SU-DHL-6 (cell line): ENCODE measurements at regions not wholly inside any gene's neighbourhood (a gene's known extent, or its start where the extent isn't known, plus 50 kb on each side); places are given as distances from the start of the nearest gene placed in this dataset.

Experiments used
- H2AFZ ChIP-seq: fragments of 200-600 bp; sonication (generic); 2 replicates; pipeline ENCODE4 v1.6.1; 2014; ENCODE audit warnings: low read depth, mild to moderate bottlenecking, moderate library complexity, mixed read lengths, antibody characterized with exemption, low read length; ENCODE audit not compliant: severe bottlenecking
- H3F3A ChIP-seq: fragments of 200-600 bp; shearing (Covaris generic); 2 replicates; pipeline ENCODE4 v1.6.0; 2016; ENCODE audit warnings: antibody characterized with exemption, mild to moderate bottlenecking; ENCODE audit not compliant: insufficient read depth
- H3K27ac ChIP-seq: fragments of 200-600 bp; sonication (generic); 2 replicates; pipeline ENCODE4 v1.5.1; 2016; ENCODE audit warnings: low read depth, mild to moderate bottlenecking, low read length, moderate library complexity, mixed read lengths
- H3K27me3 ChIP-seq: fragments of 200-600 bp; sonication (generic), shearing (Covaris generic); 2 replicates; pipeline ENCODE4 v1.6.0; 2014; ENCODE audit warnings: mild to moderate bottlenecking, low read length
- H3K36me3 ChIP-seq: fragments of 200-600 bp; sonication (generic); 2 replicates; pipeline ENCODE4 v1.6.1; 2014; ENCODE audit warnings: mild to moderate bottlenecking, low read length, mixed read lengths
- H3K4me2 ChIP-seq: fragments of 300-600, 200-600 bp; shearing (Covaris generic), sonication (generic); 2 replicates; pipeline ENCODE4 v1.6.0; 2014; ENCODE audit warnings: low read length, low read depth, mild to moderate bottlenecking; ENCODE audit not compliant: poor library complexity, severe bottlenecking
- H3K4me3 ChIP-seq: fragments of 200-600 bp; sonication (generic); 2 replicates; pipeline ENCODE4 v1.5.1; 2014; ENCODE audit warnings: antibody characterized with exemption, low read length, mild to moderate bottlenecking, mixed read lengths; ENCODE audit not compliant: insufficient read depth, poor library complexity, severe bottlenecking
- H3K79me2 ChIP-seq: fragments of 200-600 bp; sonication (generic); 2 replicates; pipeline ENCODE4 v1.6.1; 2014; ENCODE audit warnings: mild to moderate bottlenecking, low read length, moderate library complexity; ENCODE audit not compliant: insufficient read depth
- H3K9ac ChIP-seq: fragments of 200-600 bp; sonication (generic); 2 replicates; pipeline ENCODE4 v1.7.0; 2014; ENCODE audit warnings: mild to moderate bottlenecking, low read length
- H3K9me2 ChIP-seq: fragments of 200-600 bp; sonication (generic); replicated peaks from 2 replicates; pipeline ENCODE4 v1.6.1; 2014; ENCODE audit warnings: low read length; ENCODE audit not compliant: insufficient read depth
- H3K9me3 ChIP-seq: fragments of 200-600 bp; sonication (generic); 2 replicates; pipeline ENCODE4 v1.6.1; 2014; ENCODE audit warnings: low read length, mixed read lengths; ENCODE audit not compliant: insufficient read depth
- H4K20me1 ChIP-seq: fragments of 200-600 bp; sonication (generic); 2 replicates; pipeline ENCODE4 v1.6.1; 2014; ENCODE audit warnings: low read depth, mild to moderate bottlenecking, antibody characterized with exemption, low read length, moderate library complexity, mixed read lengths
- CTCF ChIP-seq: fragments of 200-600 bp; sonication (generic); IDR thresholded peaks from one replicate; pipeline ENCODE4 v1.5.1; 2017; ENCODE audit warnings: antibody characterized with exemption, mild to moderate bottlenecking, low read length, moderate library complexity; ENCODE audit not compliant: insufficient read depth, poor library complexity, severe bottlenecking
- EZH2phosphoT487 ChIP-seq: fragments of 200-600 bp; sonication (generic), shearing (Covaris generic); conservative IDR thresholded peaks from 2 replicates; pipeline ENCODE4 v1.6.1; 2018; ENCODE audit warnings: mild to moderate bottlenecking, antibody characterized with exemption, low read length, moderate library complexity, mixed read lengths

GRCh38 chr4:74555231-74555630 is 110.3 kb downstream of the AREG start:
- Histone ChIP-seq H3K9ac (no peak overlapping the region), H3K36me3 (no peaks in the 10 kb centered on the region)
- TF ChIP-seq CTCF (no peak), EZH2phosphoT487 (no peak)

GRCh38 chr4:74555843-74556242 is 110.9 kb downstream of the AREG start:
- Histone ChIP-seq H2AFZ (no peak overlapping the region), H3K4me3 (no peak overlapping the region), H3K36me3 (no peaks in the 10 kb centered on the region), H3F3A (no peaks in the 10 kb centered on the region), H3K27me3 (no peaks in the 10 kb centered on the region), H3K27ac (no peak overlapping the region), H3K4me2 (no peak overlapping the region), H3K79me2 (no peaks in the 10 kb centered on the region), H3K9me3 (no peaks in the 10 kb centered on the region), H3K9ac (no peak overlapping the region), H4K20me1 (no peaks in the 10 kb centered on the region), H3K9me2 (no peaks in the 10 kb centered on the region)
- TF ChIP-seq EZH2phosphoT487 (no peak), CTCF (no peak)

More at GRCh38 chr4:74555231-74555630, 110.3 kb downstream of the AREG start:
- H3K27ac ChIP-seq = no peak overlapping the region
- no peak overlapping the region for H2AFZ ChIP-seq
- H3K79me2 ChIP-seq = no peaks in the 10 kb centered on the region
- no peaks in the 10 kb centered on the region for H3K9me3 ChIP-seq
- no peaks in the 10 kb centered on the region for H3K9me2 ChIP-seq
- H3K4me3 ChIP-seq = no peak overlapping the region
- H3F3A ChIP-seq = no peaks in the 10 kb centered on the region
- H3K27me3 ChIP-seq = no peaks in the 10 kb centered on the region
- H4K20me1 ChIP-seq = no peaks in the 10 kb centered on the region
- H3K4me2 ChIP-seq = no peak overlapping the region

GRCh38 chr4:74559853-74560252 is 114.9 kb downstream of the AREG start:
- Histone ChIP-seq H3K36me3 (no peaks in the 10 kb centered on the region), H3K4me2 (no peak overlapping the region), H3K9ac (no peak overlapping the region), H3F3A (no peaks in the 10 kb centered on the region), H3K79me2 (no peaks in the 10 kb centered on the region), H3K4me3 (no peak overlapping the region), H2AFZ (no peak overlapping the region), H3K27me3 (no peaks in the 10 kb centered on the region), H3K27ac (no peak overlapping the region), H4K20me1 (no peaks in the 10 kb centered on the region), H3K9me3 (no peaks in the 10 kb centered on the region), H3K9me2 (no peaks in the 10 kb centered on the region)
- TF ChIP-seq EZH2phosphoT487 (no peak), CTCF (no peak)
